Osteoblast (primary cell): ENCODE measurements at regions not wholly inside any gene's neighbourhood (a gene's known extent, or its start where the extent isn't known, plus 50 kb on each side); places are given as distances from the start of the nearest gene placed in this dataset.
A peak's percentile ranks its signal among the peaks of the same experiment; 100 is the strongest.

ENCODE experiments used
- DNase-seq: peaks from one replicate; pipeline ENCODE4 v3.0.0; 2011; ENCODE audit warnings: low spot score, mixed read lengths; ENCODE audit not compliant: insufficient read length; ENCODE audit errors: missing footprints
- H2AFZ ChIP-seq: 2 replicates; pipeline ENCODE4 v1.6.0; 2011; ENCODE audit warnings: mild to moderate bottlenecking, low read length
- H3K27ac ChIP-seq: 2 replicates; pipeline ENCODE4 v1.5.1; 2011; ENCODE audit warnings: mild to moderate bottlenecking, low read depth, low read length, moderate library complexity
- H3K27me3 ChIP-seq: 2 replicates; pipeline ENCODE4 v1.6.0; 2012; ENCODE audit warnings: mild to moderate bottlenecking, control low read depth, inconsistent platforms, low read length, moderate library complexity; ENCODE audit not compliant: insufficient read depth
- H3K36me3 ChIP-seq: 2 replicates; pipeline ENCODE4 v1.5.1; 2011; ENCODE audit warnings: mild to moderate bottlenecking, low read length, control low read depth, moderate library complexity; ENCODE audit not compliant: insufficient read depth
- H3K4me1 ChIP-seq: 2 replicates; pipeline ENCODE4 v1.5.1; 2011; ENCODE audit warnings: mild to moderate bottlenecking, low read length, control low read depth, moderate library complexity; ENCODE audit not compliant: insufficient read depth
- H3K4me2 ChIP-seq: 2 replicates; pipeline ENCODE4 v1.6.0; 2011; ENCODE audit warnings: mild to moderate bottlenecking, low read length; ENCODE audit not compliant: insufficient read depth
- H3K4me3 ChIP-seq: fragments of 200-600 bp; sonication (generic); 3 replicates; pipeline ENCODE4 v1.5.1; 2012; ENCODE audit warnings: mild to moderate bottlenecking, low read length, inconsistent platforms; ENCODE audit not compliant: insufficient read depth
- H3K79me2 ChIP-seq: 2 replicates; pipeline ENCODE4 v1.6.0; 2012; ENCODE audit warnings: mild to moderate bottlenecking, low read length, control low read depth, inconsistent platforms; ENCODE audit not compliant: insufficient read depth
- H3K9me3 ChIP-seq: 2 replicates; pipeline ENCODE4 v1.5.1; 2011; ENCODE audit warnings: low read depth, low read length, control low read depth
- H4K20me1 ChIP-seq: 2 replicates; pipeline ENCODE4 v1.6.0; 2012; ENCODE audit warnings: mild to moderate bottlenecking, low read length, control low read depth; ENCODE audit not compliant: insufficient read depth
- TF ChIP-seq, protein P1 (sequence below): IDR thresholded peaks from 2 replicates; pipeline ENCODE4 v1.5.1; 2011; ENCODE audit warnings: mild to moderate bottlenecking, low read depth, low read length, moderate library complexity; ENCODE audit errors: extremely low read depth

- Histone ChIP-seq H3K27me3 (peaks cover 16% of the 10 kb centered on the region), H3K9me3 (no peaks in the 10 kb centered on the region), H4K20me1 (no peaks in the 10 kb centered on the region), H2AFZ (no peak overlapping the region), H3K4me1 (no peaks in the 10 kb centered on the region), H3K4me2 (peak overlapping the region; percentile 20), H3K4me3 (no peak overlapping the region), H3K36me3 (no peaks in the 10 kb centered on the region), H3K79me2 (no peaks in the 10 kb centered on the region), H3K27ac (no peak overlapping the region)
- TF ChIP-seq, protein P1, sequence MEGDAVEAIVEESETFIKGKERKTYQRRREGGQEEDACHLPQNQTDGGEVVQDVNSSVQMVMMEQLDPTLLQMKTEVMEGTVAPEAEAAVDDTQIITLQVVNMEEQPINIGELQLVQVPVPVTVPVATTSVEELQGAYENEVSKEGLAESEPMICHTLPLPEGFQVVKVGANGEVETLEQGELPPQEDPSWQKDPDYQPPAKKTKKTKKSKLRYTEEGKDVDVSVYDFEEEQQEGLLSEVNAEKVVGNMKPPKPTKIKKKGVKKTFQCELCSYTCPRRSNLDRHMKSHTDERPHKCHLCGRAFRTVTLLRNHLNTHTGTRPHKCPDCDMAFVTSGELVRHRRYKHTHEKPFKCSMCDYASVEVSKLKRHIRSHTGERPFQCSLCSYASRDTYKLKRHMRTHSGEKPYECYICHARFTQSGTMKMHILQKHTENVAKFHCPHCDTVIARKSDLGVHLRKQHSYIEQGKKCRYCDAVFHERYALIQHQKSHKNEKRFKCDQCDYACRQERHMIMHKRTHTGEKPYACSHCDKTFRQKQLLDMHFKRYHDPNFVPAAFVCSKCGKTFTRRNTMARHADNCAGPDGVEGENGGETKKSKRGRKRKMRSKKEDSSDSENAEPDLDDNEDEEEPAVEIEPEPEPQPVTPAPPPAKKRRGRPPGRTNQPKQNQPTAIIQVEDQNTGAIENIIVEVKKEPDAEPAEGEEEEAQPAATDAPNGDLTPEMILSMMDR = no peak
- no peak for DNase-seq
These were observed 146.4 kb upstream of the PRICKLE1 start for GRCh38 chr12:42735861-42736361.

- Histone ChIP-seq H3K36me3 (no peaks in the 10 kb centered on the region), H3K4me2 (no peak overlapping the region), H3K4me1 (no peaks in the 10 kb centered on the region), H3K27ac (no peak overlapping the region), H2AFZ (no peak overlapping the region), H3K27me3 (peaks cover 16% of the 10 kb centered on the region), H3K79me2 (no peaks in the 10 kb centered on the region), H3K9me3 (no peaks in the 10 kb centered on the region), H4K20me1 (no peaks in the 10 kb centered on the region), H3K4me3 (no peak overlapping the region)
- DNase-seq = no peak
- TF ChIP-seq, protein P1 = no peak
These were observed 144.4 kb upstream of the PRICKLE1 start for GRCh38 chr12:42733911-42734310.

DNA sequence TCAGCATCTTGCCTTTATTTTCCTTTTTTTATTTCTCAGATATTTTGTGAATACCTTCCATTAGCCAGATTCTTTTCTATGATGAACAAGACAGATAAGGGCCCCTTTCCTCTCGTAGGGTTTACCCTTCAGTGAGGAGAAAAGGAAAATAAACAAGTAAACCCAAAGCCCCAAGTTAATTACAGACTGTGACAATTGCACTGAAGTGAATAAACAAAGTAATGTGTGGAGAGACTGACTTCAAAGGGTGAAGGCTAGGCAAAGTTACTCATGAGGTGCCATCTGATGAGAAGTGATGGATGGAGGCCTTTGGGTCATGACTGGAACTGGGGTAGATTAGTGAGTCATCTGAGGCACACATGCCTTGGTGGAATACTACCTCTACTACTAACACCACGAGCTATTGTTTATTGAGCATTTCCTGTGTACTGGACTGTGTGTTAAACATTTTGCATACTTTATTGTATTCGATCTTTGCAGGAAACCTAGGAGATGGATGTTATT lies 143.4 kb upstream of the PRICKLE1 start:
- Histone ChIP-seq H3K4me3 (no peak overlapping the region), H3K4me1 (no peaks in the 10 kb centered on the region), H3K27ac (no peak overlapping the region), H3K36me3 (no peaks in the 10 kb centered on the region), H4K20me1 (no peaks in the 10 kb centered on the region), H3K27me3 (peaks cover 16% of the 10 kb centered on the region), H3K79me2 (no peaks in the 10 kb centered on the region), H2AFZ (no peak overlapping the region), H3K9me3 (no peaks in the 10 kb centered on the region), H3K4me2 (no peak overlapping the region)
- no peak for DNase-seq
- TF ChIP-seq, protein P1 = no peak

- Histone ChIP-seq H3K36me3 (no peaks in the 10 kb centered on the region), H3K9me3 (no peaks in the 10 kb centered on the region), H3K4me1 (no peaks in the 10 kb centered on the region), H3K27ac (no peak overlapping the region), H2AFZ (no peak overlapping the region), H4K20me1 (no peaks in the 10 kb centered on the region), H3K4me3 (no peak overlapping the region), H3K4me2 (peak overlapping the region; percentile 14), H3K79me2 (no peaks in the 10 kb centered on the region), H3K27me3 (peaks cover 8% of the 10 kb centered on the region)
- no peak for DNase-seq
- TF ChIP-seq, protein P1 = no peak
These were observed 140.7 kb upstream of the PRICKLE1 start for GRCh38 chr12:42730291-42730690.
